Gastrocnemius medialis (tissue), 4 donors: ENCODE measurements at regions not wholly inside any gene's neighbourhood (a gene's known extent, or its start where the extent isn't known, plus 50 kb on each side); places are given as distances from the start of the nearest gene placed in this dataset.

Experiments used
- POLR2A ChIP-seq, 2 donors: fragments of 450-650 bp; IDR thresholded peaks; one replicate each; pipeline ENCODE4 v1.6.1; 2017; ENCODE audit warnings: antibody characterized with exemption in 2 of 2, mild to moderate bottlenecking in 2 of 2, moderate library complexity in 2 of 2
- TF ChIP-seq, protein P1 (sequence below), 5 experiments: fragments of 450-650 bp in 3 of 5; fragments of 200-600 bp in 2 of 5; sonication (generic) in 2 of 5; IDR thresholded peaks in 4 of 5; conservative IDR thresholded peaks in 1 of 5; 1 replicate in 4 of 5; 2 replicates in 1 of 5; pipeline ENCODE4 v1.5.1; 2016 to 2019; ENCODE audit warnings: antibody characterized with exemption in 5 of 5, mild to moderate bottlenecking in 3 of 5, moderate library complexity in 3 of 5

DNA sequence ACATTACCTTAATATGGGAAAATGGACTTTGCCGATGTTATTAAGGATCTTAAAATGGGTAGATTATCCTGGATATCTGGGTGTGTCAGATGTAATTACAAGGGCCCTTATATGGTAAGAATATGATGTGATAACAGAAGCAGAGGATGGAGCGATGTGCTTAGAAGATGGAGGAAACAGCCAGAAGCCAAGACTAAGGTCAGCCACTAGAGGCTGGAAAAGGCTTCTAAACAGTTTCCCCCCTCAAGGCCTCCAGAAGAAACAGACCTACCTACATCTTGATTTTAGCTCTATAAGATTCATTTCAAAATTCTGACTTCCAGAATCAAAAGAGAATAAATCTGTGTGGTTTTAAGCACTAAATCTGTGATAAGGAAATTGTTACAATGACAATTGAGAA, 131.9 kb downstream of the CAAP1 start:
- TF ChIP-seq, protein P1, sequence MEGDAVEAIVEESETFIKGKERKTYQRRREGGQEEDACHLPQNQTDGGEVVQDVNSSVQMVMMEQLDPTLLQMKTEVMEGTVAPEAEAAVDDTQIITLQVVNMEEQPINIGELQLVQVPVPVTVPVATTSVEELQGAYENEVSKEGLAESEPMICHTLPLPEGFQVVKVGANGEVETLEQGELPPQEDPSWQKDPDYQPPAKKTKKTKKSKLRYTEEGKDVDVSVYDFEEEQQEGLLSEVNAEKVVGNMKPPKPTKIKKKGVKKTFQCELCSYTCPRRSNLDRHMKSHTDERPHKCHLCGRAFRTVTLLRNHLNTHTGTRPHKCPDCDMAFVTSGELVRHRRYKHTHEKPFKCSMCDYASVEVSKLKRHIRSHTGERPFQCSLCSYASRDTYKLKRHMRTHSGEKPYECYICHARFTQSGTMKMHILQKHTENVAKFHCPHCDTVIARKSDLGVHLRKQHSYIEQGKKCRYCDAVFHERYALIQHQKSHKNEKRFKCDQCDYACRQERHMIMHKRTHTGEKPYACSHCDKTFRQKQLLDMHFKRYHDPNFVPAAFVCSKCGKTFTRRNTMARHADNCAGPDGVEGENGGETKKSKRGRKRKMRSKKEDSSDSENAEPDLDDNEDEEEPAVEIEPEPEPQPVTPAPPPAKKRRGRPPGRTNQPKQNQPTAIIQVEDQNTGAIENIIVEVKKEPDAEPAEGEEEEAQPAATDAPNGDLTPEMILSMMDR (IDR thresholded peaks at IDR 0.05 in 4 of 5, conservative IDR thresholded peaks at IDR 0.05 in 1 of 5): no peak
- no peak for TF ChIP-seq POLR2A (IDR thresholded peaks at IDR 0.05)
